Ovary (tissue), 3 donors: ENCODE measurements at regions not wholly inside any gene's neighbourhood (a gene's known extent, or its start where the extent isn't known, plus 50 kb on each side); places are given as distances from the start of the nearest gene placed in this dataset.

Experiments used
- CTCF ChIP-seq, 3 donors: fragments of 450-650 bp in 2 of 3; fragments of 200-600 bp in 1 of 3; IDR thresholded peaks; one replicate each; pipeline versions ENCODE4 v1.5.1 to v1.8.0; 2016 to 2022; ENCODE audit warnings: antibody characterized with exemption in 3 of 3, mild to moderate bottlenecking in 1 of 3
- EP300 ChIP-seq: sonication (generic); formaldehyde crosslinking; IDR thresholded peaks from one replicate; pipeline ENCODE4 v1.6.1; 2017; ENCODE audit warnings: antibody characterized with exemption
- POLR2A ChIP-seq: fragments of 450-650 bp; IDR thresholded peaks from one replicate; pipeline ENCODE4 v1.6.1; 2017; ENCODE audit warnings: antibody characterized with exemption, mild to moderate bottlenecking, moderate library complexity
- donor health status: DM: no; HTN: no; CAD: no.

GRCh38 chr4:175891851-175892250, 79.8 kb upstream of the GPM6A start:
- no peak for TF ChIP-seq POLR2A
- no peak for TF ChIP-seq CTCF (IDR thresholded peaks at IDR 0.05)
- TF ChIP-seq EP300, result no peak
